IMR-90 (cell line): ENCODE measurements at regions not wholly inside any gene's neighbourhood (a gene's known extent, or its start where the extent isn't known, plus 50 kb on each side); places are given as distances from the start of the nearest gene placed in this dataset.

ENCODE experiments used
- ATAC-seq: fragments of 200-7000 bp; cut with Tn5 transposase; 2 replicates; pipeline ENCODE4 v1.9.1; 2020; ENCODE audit warnings: low read depth, mild to moderate bottlenecking, moderate library complexity
- BruUV-seq: library from RNA; stranded (reverse); fragments of 400-500 nt; replicated peaks from 2 replicates; lab custom pipeline; 2021; lab: Mats Ljungman, UMichigan
- CTCF ChIA-PET: fragments of 300-600 bp; formaldehyde crosslinking; extraction: SDS; loops from one replicate; lab custom pipeline; 2021; ENCODE audit warnings: antibody characterized with exemption; lab: Yijun Ruan, JAX
- POLR2A ChIA-PET: fragments of 300-600 bp; sonication (Branson Sonifier 250); formaldehyde crosslinking; loops from one replicate; lab custom pipeline; 2022; ENCODE audit warnings: antibody characterized with exemption; ENCODE audit not compliant: unreplicated experiment; lab: Charles Lee
- DNase-seq: peaks from one replicate; pipeline ENCODE4 v3.0.0; 2013
- H2AFZ ChIP-seq: replicated peaks from 2 replicates; pipeline ENCODE3; 2013; ENCODE audit warnings: low read length, mild to moderate bottlenecking; ENCODE audit not compliant: poor library complexity
- H2AK5ac ChIP-seq: 2 replicates; pipeline ENCODE4 v1.6.1; 2013; ENCODE audit warnings: low read depth, low read length, inconsistent platforms
- H2AK9ac ChIP-seq: replicated peaks from 2 replicates; pipeline ENCODE3; 2013; ENCODE audit warnings: mild to moderate bottlenecking, low read depth, low read length, moderate library complexity; ENCODE audit not compliant: poor library complexity
- H2BK120ac ChIP-seq: 2 replicates; pipeline ENCODE4 v1.6.1; 2013; ENCODE audit warnings: low read depth, low read length, inconsistent platforms
- H2BK15ac ChIP-seq: 3 replicates; pipeline ENCODE4 v1.6.1; 2013; ENCODE audit warnings: low read depth, low read length, inconsistent platforms
- H2BK20ac ChIP-seq: 2 replicates; pipeline ENCODE4 v1.6.1; 2013; ENCODE audit warnings: low read depth, mild to moderate bottlenecking, inconsistent platforms, low read length, moderate library complexity
- H2BK5ac ChIP-seq: 2 replicates; pipeline ENCODE4 v1.6.1; 2013; ENCODE audit warnings: mild to moderate bottlenecking, low read depth, low read length, inconsistent platforms; ENCODE audit not compliant: poor library complexity, severe bottlenecking
- H3K14ac ChIP-seq: replicated peaks from 2 replicates; pipeline ENCODE4 v1.6.1; 2013; ENCODE audit warnings: low read depth, low read length, inconsistent platforms
- H3K18ac ChIP-seq: 2 replicates; pipeline ENCODE4 v1.6.1; 2013; ENCODE audit warnings: low read depth, low read length, control low read depth
- H3K23ac ChIP-seq: 2 replicates; pipeline ENCODE4 v1.6.1; 2013; ENCODE audit warnings: low read depth, low read length, inconsistent platforms
- H3K27ac ChIP-seq: 2 replicates; pipeline ENCODE4 v1.5.1; 2013; ENCODE audit warnings: mild to moderate bottlenecking, control low read depth, low read length; ENCODE audit not compliant: insufficient read depth
- H3K27me3 ChIP-seq: 2 replicates; pipeline ENCODE4 v1.6.1; 2013; ENCODE audit warnings: low read length; ENCODE audit not compliant: control insufficient read depth, insufficient read depth
- H3K36me3 ChIP-seq: 2 replicates; pipeline ENCODE4 v1.6.1; 2013; ENCODE audit warnings: low read length, mixed read lengths; ENCODE audit not compliant: control insufficient read depth, insufficient read depth
- H3K4ac ChIP-seq: 2 replicates; pipeline ENCODE4 v1.6.1; 2013; ENCODE audit warnings: low read depth, low read length, inconsistent platforms
- H3K4me1 ChIP-seq: 2 replicates; pipeline ENCODE4 v1.6.1; 2013; ENCODE audit warnings: low read length, mixed read lengths; ENCODE audit not compliant: control insufficient read depth, insufficient read depth
- H3K4me2 ChIP-seq: 2 replicates; pipeline ENCODE4 v1.6.1; 2013; ENCODE audit warnings: low read depth, mild to moderate bottlenecking, control low read depth, low read length, moderate library complexity
- H3K4me3 ChIP-seq: 2 replicates; pipeline ENCODE4 v1.5.1; 2013; ENCODE audit warnings: low read depth, mild to moderate bottlenecking, control low read depth, low read length, moderate library complexity; ENCODE audit not compliant: insufficient read depth
- H3K56ac ChIP-seq: 2 replicates; pipeline ENCODE4 v1.6.1; 2013; ENCODE audit warnings: low read length, inconsistent platforms; ENCODE audit not compliant: insufficient read depth; ENCODE audit errors: extremely low read depth
- H3K79me1 ChIP-seq, 2 experiments: 2 replicates each; pipeline ENCODE4 v1.6.1; 2013; ENCODE audit warnings: low read length in 2 of 2, inconsistent platforms in 1 of 2, low read depth in 1 of 2
- H3K9ac ChIP-seq: 2 replicates; pipeline ENCODE4 v1.6.1; 2013; ENCODE audit warnings: low read depth, low read length, control low read depth
- H3K9me1 ChIP-seq: 2 replicates; pipeline ENCODE4 v1.6.1; 2013; ENCODE audit warnings: low read length, inconsistent platforms; ENCODE audit not compliant: insufficient read depth
- H3K9me3 ChIP-seq: 2 replicates; pipeline ENCODE4 v1.6.1; 2013; ENCODE audit warnings: low read length; ENCODE audit not compliant: control insufficient read depth, insufficient read depth
- H4K20me1 ChIP-seq: 2 replicates; pipeline ENCODE4 v1.6.1; 2013; ENCODE audit warnings: low read length, inconsistent platforms; ENCODE audit not compliant: insufficient read depth
- H4K5ac ChIP-seq: 2 replicates; pipeline ENCODE4 v1.6.1; 2013; ENCODE audit warnings: mild to moderate bottlenecking, low read depth, low read length, control low read depth
- H4K8ac ChIP-seq, 2 experiments: 2 replicates each; pipeline ENCODE4 v1.6.1; 2013; ENCODE audit warnings: low read depth in 2 of 2, low read length in 2 of 2, control low read depth in 1 of 2, inconsistent platforms in 1 of 2
- H4K91ac ChIP-seq: 2 replicates; pipeline ENCODE4 v1.6.1; 2013; ENCODE audit warnings: low read depth, low read length, inconsistent platforms; ENCODE audit not compliant: insufficient read depth
- BHLHE40 ChIP-seq: fragments of 150-350 bp; IDR thresholded peaks from 2 replicates; pipeline ENCODE4 v1.6.1; 2016; ENCODE audit warnings: mild to moderate bottlenecking, low read depth, low read length
- CEBPB ChIP-seq: IDR thresholded peaks from 2 replicates; pipeline ENCODE4 v1.6.1; 2012; ENCODE audit warnings: low read depth, low read length, improper control_type of control experiment
- CHD1 ChIP-seq: IDR thresholded peaks from 2 replicates; pipeline ENCODE4 v1.6.1; 2012; ENCODE audit warnings: low read depth, low read length, improper control_type of control experiment
- ELK1 ChIP-seq: fragments of 150-350 bp; IDR thresholded peaks from 2 replicates; pipeline ENCODE4 v1.6.1; 2016; ENCODE audit warnings: low read depth, mild to moderate bottlenecking, low read length, moderate library complexity, borderline replicate concordance
- FOS ChIP-seq: fragments of 150-350 bp; IDR thresholded peaks from 2 replicates; pipeline ENCODE4 v1.6.1; 2016; ENCODE audit warnings: low read depth, low read length
- MAFK ChIP-seq: IDR thresholded peaks from 2 replicates; pipeline ENCODE4 v1.6.1; 2012; ENCODE audit warnings: low read depth, low read length, improper control_type of control experiment
- MAZ ChIP-seq: IDR thresholded peaks from 2 replicates; pipeline ENCODE4 v1.6.1; 2012; ENCODE audit warnings: low read depth, mild to moderate bottlenecking, low read length, improper control_type of control experiment, moderate library complexity, borderline replicate concordance
- MXI1 ChIP-seq: IDR thresholded peaks from 2 replicates; pipeline ENCODE4 v1.6.1; 2012; ENCODE audit warnings: low read depth, mild to moderate bottlenecking, low read length, moderate library complexity, borderline replicate concordance
- NFE2L2 ChIP-seq: fragments of 150-350 bp; IDR thresholded peaks from 2 replicates; pipeline ENCODE4 v1.6.1; 2016; ENCODE audit warnings: low read depth, mild to moderate bottlenecking, low read length
- POLR2A ChIP-seq: IDR thresholded peaks from 2 replicates; pipeline ENCODE4 v1.6.1; 2012; ENCODE audit warnings: mild to moderate bottlenecking, low read depth, low read length
- RAD21 ChIP-seq: IDR thresholded peaks from 2 replicates; pipeline ENCODE4 v1.6.1; 2012; ENCODE audit warnings: low read length, improper control_type of control experiment
- RCOR1 ChIP-seq: IDR thresholded peaks from 2 replicates; pipeline ENCODE4 v1.6.1; 2012; ENCODE audit warnings: mild to moderate bottlenecking, low read length, improper control_type of control experiment; ENCODE audit not compliant: insufficient replicate concordance
- RFX5 ChIP-seq: IDR thresholded peaks from 2 replicates; pipeline ENCODE4 v1.8.0; 2012; ENCODE audit warnings: low read depth, mild to moderate bottlenecking, low read length, moderate library complexity
- USF2 ChIP-seq: fragments of 150-350 bp; IDR thresholded peaks from 2 replicates; pipeline ENCODE4 v1.6.1; 2017; ENCODE audit warnings: mild to moderate bottlenecking, antibody characterized with exemption, low read length, low read depth
- WGBS, 2 experiments: methylation state at CpG; one replicate each; pipeline versions ENCODE4 v1.1.5 to v1.1.7; 2013; ENCODE audit warnings: missing lambda C conversion rate in 2 of 2; ENCODE audit not compliant: insufficient read length in 1 of 2; ENCODE audit errors: extremely low coverage in 2 of 2; 5-methylcytosine and 5-hydroxymethylcytosine counted together
- dilution Hi-C: fragments of 300-500 bp; cut with HindIII; formaldehyde crosslinking; loops from one replicate; pipeline ENCODE4 v1.14.3; 2018; ENCODE audit warnings: low sequenced_read_pairs; ENCODE audit not compliant: unreplicated experiment
- in situ Hi-C: fragments of 300-500 bp; cut with MboI; formaldehyde crosslinking; loops from 3 replicates; pipeline ENCODE4 v1.14.3; 2019; ENCODE audit warnings: low sequenced_read_pairs, inconsistent platforms, mixed read lengths
- intact Hi-C: fragments of 100-400 bp; cut with micrococcal nuclease; formaldehyde crosslinking; loops from 2 replicates; pipeline ENCODE4 v1.10.0; 2022
- TF ChIP-seq, protein P1 (sequence below): conservative IDR thresholded peaks from 2 replicates; pipeline ENCODE4 v1.5.1; 2012; ENCODE audit warnings: mild to moderate bottlenecking, low read depth, low read length, improper control_type of control experiment

GRCh38 chr15:75138016-75138999, 63.4 kb upstream of the C15orf39 start:
- H4K5ac ChIP-seq, result no peak overlapping the region
- no peak overlapping the region for H3K56ac ChIP-seq
- no peak overlapping the region for H2BK20ac ChIP-seq
- H2BK15ac ChIP-seq, result no peak overlapping the region
- DNase-seq (peak; percentile 10), ATAC-seq (peak; percentile 62)
- no peaks in the 10 kb centered on the region for H3K4me1 ChIP-seq
- H4K20me1 ChIP-seq, result no peaks in the 10 kb centered on the region
- no peaks in the 10 kb centered on the region for H3K9me1 ChIP-seq
- no peak overlapping the region for H3K14ac ChIP-seq
- BruUV-seq, result no TSS peak
- H3K79me1 ChIP-seq, result no peaks in the 10 kb centered on the region
- 86% methylated on average over 6 of the region's 20 CpGs; no CpG with 5 or more reads in 1 of the 2 experiments for WGBS, 2 experiments
- CTCF ChIA-PET, result no interaction called here
- no peak overlapping the region for H3K18ac ChIP-seq
- no peak overlapping the region for H2BK120ac ChIP-seq
- intact Hi-C loops (no loop called here), in situ Hi-C loops (no loop called here), dilution Hi-C loops (no loop called here)
- no peaks in the 10 kb centered on the region for H3K36me3 ChIP-seq
- peaks cover 27% of the 10 kb centered on the region for H3K27me3 ChIP-seq
- H3K9me3 ChIP-seq, result peaks cover 12% of the 10 kb centered on the region
- no peak overlapping the region for H2AK5ac ChIP-seq
- H3K27ac ChIP-seq, result no peak overlapping the region
- no peak overlapping the region for H2AK9ac ChIP-seq
- POLR2A ChIA-PET, result no interaction called here
- H4K8ac ChIP-seq, result no peak overlapping the region
- H3K9ac ChIP-seq, result no peak overlapping the region
- no peak overlapping the region for H3K4me3 ChIP-seq
- H4K91ac ChIP-seq, result no peak overlapping the region
- no peak overlapping the region for H3K23ac ChIP-seq
- H3K4me2 ChIP-seq, result no peak overlapping the region
- no peak overlapping the region for H2BK5ac ChIP-seq
- no peak overlapping the region for H2AFZ ChIP-seq
- no peak overlapping the region for H3K4ac ChIP-seq
- TF ChIP-seq RCOR1 (no peak), MAZ (no peak), USF2 (no peak), FOS (no peak), CHD1 (no peak), MXI1 (no peak), CEBPB (no peak), POLR2A (no peak), RAD21 (no peak), BHLHE40 (no peak), RFX5 (no peak), MAFK (no peak), ELK1 (no peak), NFE2L2 (no peak)
- TF ChIP-seq, protein P1, sequence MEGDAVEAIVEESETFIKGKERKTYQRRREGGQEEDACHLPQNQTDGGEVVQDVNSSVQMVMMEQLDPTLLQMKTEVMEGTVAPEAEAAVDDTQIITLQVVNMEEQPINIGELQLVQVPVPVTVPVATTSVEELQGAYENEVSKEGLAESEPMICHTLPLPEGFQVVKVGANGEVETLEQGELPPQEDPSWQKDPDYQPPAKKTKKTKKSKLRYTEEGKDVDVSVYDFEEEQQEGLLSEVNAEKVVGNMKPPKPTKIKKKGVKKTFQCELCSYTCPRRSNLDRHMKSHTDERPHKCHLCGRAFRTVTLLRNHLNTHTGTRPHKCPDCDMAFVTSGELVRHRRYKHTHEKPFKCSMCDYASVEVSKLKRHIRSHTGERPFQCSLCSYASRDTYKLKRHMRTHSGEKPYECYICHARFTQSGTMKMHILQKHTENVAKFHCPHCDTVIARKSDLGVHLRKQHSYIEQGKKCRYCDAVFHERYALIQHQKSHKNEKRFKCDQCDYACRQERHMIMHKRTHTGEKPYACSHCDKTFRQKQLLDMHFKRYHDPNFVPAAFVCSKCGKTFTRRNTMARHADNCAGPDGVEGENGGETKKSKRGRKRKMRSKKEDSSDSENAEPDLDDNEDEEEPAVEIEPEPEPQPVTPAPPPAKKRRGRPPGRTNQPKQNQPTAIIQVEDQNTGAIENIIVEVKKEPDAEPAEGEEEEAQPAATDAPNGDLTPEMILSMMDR, result no peak
